Inflammatory macrophage treated with lipopolysaccharide for 1 hour (primary cell): ENCODE measurements at regions not wholly inside any gene's neighbourhood (a gene's known extent, or its start where the extent isn't known, plus 50 kb on each side); places are given as distances from the start of the nearest gene placed in this dataset.

ENCODE experiments used
- DNase-seq, 2 donors: peaks; one replicate each; pipeline ENCODE4 v3.0.0-alpha.2; 2020 to 2022

GRCh38 chr13:47100214-47100853, 203.5 kb upstream of the HTR2A start:
- no peak for DNase-seq

DNA sequence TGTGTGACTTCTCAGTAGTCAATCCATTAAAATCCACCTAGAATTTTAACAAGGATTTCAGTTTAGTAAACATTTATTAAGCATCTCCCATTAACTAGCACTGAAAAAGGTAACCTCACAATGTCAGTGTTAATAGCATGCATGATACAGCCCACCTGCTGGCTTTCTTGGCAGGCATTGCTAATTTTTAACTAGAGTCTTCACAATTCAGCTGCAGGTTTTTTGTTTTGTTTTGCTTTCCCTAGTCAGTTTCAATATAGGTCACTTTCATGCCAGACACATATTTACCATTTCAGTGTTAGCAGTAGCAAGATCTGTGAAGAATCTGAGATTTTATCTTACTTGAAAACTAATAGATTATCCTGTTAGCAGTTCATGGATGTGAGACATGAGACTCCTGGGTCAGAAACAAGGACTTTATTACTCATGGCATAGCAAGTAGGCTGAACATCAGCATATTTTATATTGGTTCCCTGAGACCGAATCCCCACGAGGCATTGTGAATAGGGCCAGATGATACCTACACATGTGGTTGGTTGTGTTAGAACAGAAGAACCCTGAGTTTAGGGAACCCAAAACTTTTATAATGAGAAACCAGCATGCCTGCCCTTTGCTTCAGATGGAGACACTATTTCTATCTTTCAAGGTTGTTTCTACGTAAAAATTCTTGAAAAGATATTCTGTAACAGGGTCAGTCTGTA, 198.0 kb upstream of the HTR2A start:
- no peak for DNase-seq

DNA sequence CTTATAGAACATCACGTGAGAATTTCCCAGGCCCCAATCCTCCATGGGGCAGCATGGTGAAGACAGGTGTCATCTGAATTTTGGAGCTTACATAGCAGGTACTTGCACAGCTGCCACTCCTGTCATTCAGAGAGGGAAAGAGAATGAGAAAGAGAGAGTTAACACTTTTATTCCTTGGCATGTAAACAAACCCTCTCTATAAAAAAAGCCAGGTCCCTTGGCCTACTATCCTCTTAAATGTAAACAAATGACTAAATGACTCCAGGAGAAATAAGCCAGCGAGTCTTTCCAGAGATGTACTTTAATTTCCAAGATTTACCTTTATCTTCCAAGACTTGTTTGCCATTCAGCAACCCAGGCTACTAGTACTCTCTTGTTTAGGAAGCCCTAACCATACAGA, 195.3 kb upstream of the HTR2A start:
- DNase-seq: no peak

- no peak for DNase-seq
These were observed 191.0 kb upstream of the HTR2A start for GRCh38 chr13:47087841-47088240.

DNA sequence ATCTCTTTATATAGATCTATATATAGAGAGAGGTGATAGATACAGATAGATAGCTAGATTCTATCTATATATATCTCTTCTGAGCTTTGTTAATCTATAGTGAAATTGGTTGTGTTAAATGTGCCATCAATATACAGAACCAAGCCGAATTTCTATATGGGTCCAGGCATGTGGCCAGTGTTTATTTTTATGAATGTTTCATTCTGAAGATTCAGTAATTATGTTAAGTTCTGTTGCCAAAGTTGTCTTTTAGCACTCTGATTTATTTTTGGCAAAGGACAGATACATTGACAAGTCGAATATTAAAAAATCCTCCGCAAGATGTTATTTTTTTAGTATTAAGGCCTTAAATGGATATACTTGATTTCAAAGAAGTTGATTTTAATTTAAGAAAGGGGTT, 190.4 kb upstream of the HTR2A start:
- no peak for DNase-seq

DNA sequence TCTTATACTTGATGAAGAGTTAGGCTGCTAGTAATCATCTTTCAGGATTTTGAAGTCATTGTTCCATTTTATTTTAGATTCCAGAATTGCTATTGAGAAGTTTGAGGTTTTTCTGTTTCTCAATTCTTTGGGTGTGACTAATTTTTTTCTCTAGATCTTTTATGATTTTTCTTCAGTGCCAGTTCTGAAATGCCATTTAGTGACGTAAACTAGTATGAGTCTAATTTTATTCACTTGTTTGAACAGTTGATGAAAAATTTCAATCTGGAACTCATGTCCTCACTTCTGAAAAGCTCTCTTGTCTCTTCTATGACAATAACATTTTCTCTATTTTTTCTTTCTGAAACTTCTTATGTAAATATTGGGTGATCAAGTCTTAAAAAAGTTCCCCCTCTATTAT, 188.5 kb upstream of the HTR2A start:
- DNase-seq: no peak

DNA sequence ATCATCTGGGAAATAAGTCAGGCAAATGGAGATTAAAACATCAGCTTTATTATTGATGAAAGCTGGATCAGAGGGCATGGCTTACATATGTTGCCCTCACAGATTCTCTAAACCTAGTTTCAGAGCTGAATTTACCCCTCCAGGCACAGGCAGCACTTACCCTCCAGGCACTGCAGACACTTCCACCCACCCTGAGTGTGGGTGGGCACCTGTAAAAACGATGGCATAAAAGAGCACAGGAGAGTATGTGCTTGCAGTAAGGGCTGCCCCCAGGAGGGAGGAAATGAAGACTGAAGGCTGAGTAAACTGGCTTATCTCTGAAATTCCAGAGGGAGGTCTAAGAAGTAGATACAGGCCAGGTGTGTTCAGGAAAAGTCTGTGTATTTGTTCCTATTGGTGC, 185.0 kb upstream of the HTR2A start:
- DNase-seq: no peak

DNA sequence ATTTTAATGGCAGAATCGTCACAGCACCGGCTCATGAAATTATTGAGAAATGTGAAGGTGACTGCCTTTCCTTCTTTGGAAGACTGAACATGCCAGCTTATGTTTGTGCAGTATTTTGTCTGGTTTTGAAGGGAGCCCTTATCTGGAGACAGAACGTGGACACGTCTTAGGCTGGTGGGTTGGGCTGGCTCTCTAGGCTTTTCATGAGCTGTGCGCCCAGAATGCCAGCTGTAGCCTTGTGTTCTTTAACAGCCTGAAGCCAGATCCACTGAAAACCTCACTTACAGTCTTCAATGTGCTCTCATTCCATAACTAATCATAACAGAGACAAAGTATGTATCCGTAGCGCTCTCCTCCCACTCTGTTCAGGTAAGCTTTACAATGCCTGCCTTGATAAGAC, 184.4 kb upstream of the HTR2A start:
- no peak for DNase-seq

DNA sequence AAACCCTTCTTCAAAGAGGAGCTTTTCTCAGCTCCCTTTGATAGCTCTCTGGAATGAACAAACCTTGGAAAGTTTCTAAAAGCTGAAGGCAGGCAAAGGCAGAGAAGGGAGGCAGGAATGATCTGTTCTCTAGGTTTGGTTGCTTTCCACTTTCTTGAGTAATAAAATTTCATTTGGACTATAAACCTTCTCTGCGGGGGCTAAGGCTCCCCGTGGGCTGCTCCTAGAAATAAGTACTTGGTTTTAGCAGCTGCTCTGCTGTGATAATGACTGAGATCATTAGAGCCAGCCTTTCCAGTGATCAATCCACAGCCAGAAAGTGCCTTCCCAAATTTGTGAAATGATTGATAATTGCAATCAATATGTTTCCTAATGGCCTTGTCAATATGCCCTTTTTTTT, 183.8 kb upstream of the HTR2A start:
- DNase-seq: no peak

GRCh38 chr13:47076500-47076899, 179.6 kb upstream of the HTR2A start:
- no peak for DNase-seq

- no peak for DNase-seq
These were observed 172.3 kb upstream of the HTR2A start for GRCh38 chr13:47069133-47069532.

DNA sequence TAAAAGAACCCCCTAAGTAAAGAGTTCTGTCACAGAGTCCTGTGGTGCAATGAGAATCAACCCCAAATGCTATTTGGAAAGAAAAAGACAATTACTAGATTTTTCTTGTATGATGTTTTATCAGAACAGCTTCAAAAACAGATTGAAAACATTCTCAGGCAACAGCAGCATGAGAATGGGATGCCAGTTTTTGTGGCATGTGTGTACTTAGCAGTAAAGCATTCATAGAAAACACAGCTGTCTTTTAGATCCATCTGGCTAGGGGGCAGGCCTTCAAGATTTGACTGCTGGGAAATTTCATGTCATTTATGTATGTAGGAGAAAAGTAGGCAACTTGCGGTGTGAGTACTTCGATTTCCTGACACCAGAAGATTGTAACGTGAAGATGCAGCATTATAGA, 170.5 kb upstream of the HTR2A start:
- DNase-seq: no peak

DNA sequence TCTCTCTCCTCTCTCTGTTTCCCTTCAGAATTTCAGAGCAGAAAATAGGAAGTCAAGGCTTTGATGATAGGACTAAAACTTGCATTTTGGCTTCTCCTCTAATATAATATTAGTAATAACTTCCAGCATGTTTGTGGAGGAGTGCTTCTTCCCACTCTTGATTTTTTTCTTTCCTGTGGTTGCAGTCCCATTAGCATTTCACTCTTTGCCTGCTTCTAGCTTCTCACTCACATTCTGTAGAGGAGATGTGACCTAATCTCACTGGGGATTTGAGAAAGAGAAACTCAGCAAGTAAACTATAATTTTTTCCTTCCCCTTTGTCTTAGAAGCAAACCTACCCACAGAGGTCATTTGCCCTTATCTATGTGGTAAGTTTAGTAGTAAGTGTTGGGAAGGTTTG, 169.4 kb upstream of the HTR2A start:
- peak; percentile 72 to 91 for DNase-seq

- no peak for DNase-seq
These were observed 167.5 kb upstream of the HTR2A start for GRCh38 chr13:47064381-47064780.

- DNase-seq: no peak
These were observed 152.6 kb upstream of the HTR2A start for GRCh38 chr13:47049276-47049989.

GRCh38 chr13:47046706-47047105, 149.9 kb upstream of the HTR2A start:
- no peak for DNase-seq

DNA sequence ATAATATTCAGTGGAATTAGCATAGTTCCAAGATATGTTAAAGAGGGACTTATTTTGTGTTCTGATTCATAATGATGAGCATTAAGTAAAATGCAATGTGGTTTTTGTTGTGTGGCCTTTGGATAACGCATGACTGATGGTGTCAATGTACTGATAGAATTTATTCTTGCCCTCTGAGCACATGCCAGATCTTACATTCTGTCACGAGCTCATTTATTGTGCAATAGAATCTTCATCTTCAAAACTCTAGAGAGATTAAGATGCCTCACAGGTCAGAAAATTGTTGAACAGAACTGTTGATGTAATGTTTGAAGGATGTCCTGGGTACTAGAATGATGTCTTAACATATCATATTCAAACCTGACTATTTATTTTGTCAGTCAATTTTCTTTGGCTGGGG, 148.0 kb upstream of the HTR2A start:
- no peak for DNase-seq

- DNase-seq: no peak
These were observed 142.3 kb upstream of the HTR2A start for GRCh38 chr13:47039106-47039505.

DNA sequence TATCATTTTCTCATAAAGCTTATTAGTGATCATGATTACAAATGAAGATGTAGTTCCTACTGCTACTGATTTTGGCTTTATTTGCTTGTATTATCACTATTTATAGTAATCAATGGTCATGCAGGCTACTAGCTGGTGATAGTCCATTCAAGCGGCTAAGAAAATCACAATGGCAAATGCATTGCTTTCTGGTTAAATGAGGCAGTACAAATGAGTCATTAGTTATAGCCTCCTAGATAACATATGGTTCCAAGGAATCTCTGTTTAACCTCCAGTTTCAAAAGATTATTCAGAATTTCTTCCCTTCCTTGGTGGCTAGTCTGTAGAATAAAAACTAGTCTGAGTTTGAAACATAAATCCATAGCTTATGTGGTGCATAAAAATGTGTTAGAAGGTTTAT, 141.3 kb upstream of the HTR2A start:
- DNase-seq: no peak

DNA sequence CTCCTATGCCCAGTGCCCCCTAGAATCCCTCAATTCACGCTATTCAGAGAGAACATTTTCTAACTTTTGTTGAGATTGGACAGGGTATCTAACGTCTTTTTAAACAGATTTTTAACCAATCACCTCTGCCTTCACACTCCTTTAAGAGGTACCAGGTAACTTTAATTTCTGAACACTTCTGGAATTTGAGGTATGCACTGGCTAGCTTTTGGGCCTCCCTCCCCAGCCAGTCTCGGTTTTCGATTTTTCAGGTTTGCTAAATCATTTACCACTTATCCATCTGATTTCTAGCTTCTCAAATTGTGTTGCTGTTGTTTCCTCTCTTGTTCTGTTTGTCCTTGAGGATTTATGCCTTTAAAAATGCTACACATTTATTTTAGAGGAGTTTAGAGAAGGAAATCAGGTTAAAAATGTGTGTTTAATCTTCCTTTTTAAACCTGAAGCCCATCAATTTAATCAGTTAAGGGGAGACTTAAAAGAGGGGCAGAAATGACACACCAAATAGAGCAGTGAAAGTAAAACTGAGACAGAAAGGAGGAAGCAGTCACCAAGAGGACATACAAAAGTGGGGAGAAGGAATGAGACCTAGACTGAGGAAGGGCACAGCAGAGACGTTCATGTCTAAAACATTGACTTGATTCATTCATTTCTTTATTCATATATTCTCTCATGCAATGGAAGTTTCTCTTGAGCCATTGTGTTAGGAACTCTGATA, 139.6 kb upstream of the HTR2A start:
- DNase-seq: peak; percentile 8 to 9

- no peak for DNase-seq
These were observed 136.4 kb upstream of the HTR2A start for GRCh38 chr13:47033216-47033615.

- DNase-seq: no peak
These were observed 131.1 kb upstream of the HTR2A start for GRCh38 chr13:47027780-47028437.

GRCh38 chr13:47025791-47026447, 129.1 kb upstream of the HTR2A start:
- DNase-seq: peak; percentile 20 to 27
